IPS-NIHi7 (cell line): ENCODE measurements at regions not wholly inside any gene's neighbourhood (a gene's known extent, or its start where the extent isn't known, plus 50 kb on each side); places are given as distances from the start of the nearest gene placed in this dataset.
A peak's percentile ranks its signal among the peaks of the same experiment; 100 is the strongest.
"Not testable (repeated sequence)": the region's sequence is repeated elsewhere in the genome, so short reads cannot be mapped to it uniquely, and the experiment has no call there.

Experiments used
- DNase-seq: peaks from one replicate; pipeline ENCODE4 v3.0.0; 2012; ENCODE audit warnings: mixed read lengths; ENCODE audit errors: extremely low spot score

- no peak for DNase-seq
Measured at GRCh38 chr16:86073763-86074493, 175.0 kb downstream of the IRF8 start.

- peak; percentile 82 for DNase-seq
Measured at GRCh38 chr16:86074651-86075487, 175.9 kb downstream of the IRF8 start.

- DNase-seq: no peak
Measured at GRCh38 chr16:86075488-86075785, 176.5 kb downstream of the IRF8 start.

- DNase-seq: no peak
Measured at GRCh38 chr16:86075839-86076440, 177.0 kb downstream of the IRF8 start.

GRCh38 chr16:86076606-86077005 is 177.6 kb downstream of the IRF8 start:
- no peak for DNase-seq

- DNase-seq: no peak
Measured at GRCh38 chr16:86077243-86077940, 178.4 kb downstream of the IRF8 start.

GRCh38 chr16:86078121-86078600 is 179.2 kb downstream of the IRF8 start:
- no peak for DNase-seq

GRCh38 chr16:86078711-86079110 is 179.7 kb downstream of the IRF8 start:
- DNase-seq: not testable (repeated sequence)

GRCh38 chr16:86079255-86079885 is 180.4 kb downstream of the IRF8 start:
- DNase-seq: no peak

- no peak for DNase-seq
Measured at GRCh38 chr16:86080131-86080875, 181.3 kb downstream of the IRF8 start.

GRCh38 chr16:86080982-86081381 is 182.0 kb downstream of the IRF8 start:
- DNase-seq: no peak

GRCh38 chr16:86082418-86083030 is 183.6 kb downstream of the IRF8 start:
- no peak for DNase-seq

GRCh38 chr16:86083382-86084002 is 184.5 kb downstream of the IRF8 start:
- no peak for DNase-seq

- DNase-seq: no peak
Measured at GRCh38 chr16:86085161-86085611, 186.2 kb downstream of the IRF8 start.

- DNase-seq: no peak
Measured at GRCh38 chr16:86085795-86086194, 186.8 kb downstream of the IRF8 start.

- no peak for DNase-seq
Measured at GRCh38 chr16:86086471-86086870, 187.5 kb downstream of the IRF8 start.

GRCh38 chr16:86087011-86087895 is 188.3 kb downstream of the IRF8 start:
- no peak for DNase-seq

- no peak for DNase-seq
Measured at GRCh38 chr16:86087896-86088230, 188.9 kb downstream of the IRF8 start.

GRCh38 chr16:86088287-86088686 is 189.3 kb downstream of the IRF8 start:
- no peak for DNase-seq
